Muscle of arm (tissue), 1 donor: ENCODE measurements at regions not wholly inside any gene's neighbourhood (a gene's known extent, or its start where the extent isn't known, plus 50 kb on each side); places are given as distances from the start of the nearest gene placed in this dataset.

Experiments used
- DNase-seq: peaks from one replicate; pipeline ENCODE4 v3.0.0-alpha.2; 2013

DNA sequence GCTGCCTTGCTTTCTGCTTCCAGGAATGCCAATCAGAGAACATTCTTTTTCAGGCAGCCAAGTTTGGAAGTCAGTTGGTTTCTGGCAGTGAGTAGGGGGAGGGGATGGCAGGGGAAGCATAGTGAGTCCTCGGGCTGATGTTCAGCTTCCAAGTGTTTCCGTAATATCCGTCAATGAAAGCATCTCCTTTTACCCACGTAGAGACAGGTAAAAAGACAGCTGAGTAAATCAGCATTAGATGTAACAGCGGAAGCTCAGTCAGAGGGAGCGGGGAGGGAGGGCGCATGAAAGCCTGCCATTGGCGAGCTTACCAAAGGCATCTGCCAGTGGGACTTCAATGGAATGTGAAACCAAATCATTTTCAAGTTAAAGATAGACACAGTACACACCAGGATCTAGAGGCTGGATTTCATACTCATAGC, 117.1 kb upstream of the DTNA start:
- DNase-seq: peak; percentile 55

GRCh38 chr18:34594266-34594665, 115.8 kb upstream of the DTNA start:
- DNase-seq: no peak

DNA sequence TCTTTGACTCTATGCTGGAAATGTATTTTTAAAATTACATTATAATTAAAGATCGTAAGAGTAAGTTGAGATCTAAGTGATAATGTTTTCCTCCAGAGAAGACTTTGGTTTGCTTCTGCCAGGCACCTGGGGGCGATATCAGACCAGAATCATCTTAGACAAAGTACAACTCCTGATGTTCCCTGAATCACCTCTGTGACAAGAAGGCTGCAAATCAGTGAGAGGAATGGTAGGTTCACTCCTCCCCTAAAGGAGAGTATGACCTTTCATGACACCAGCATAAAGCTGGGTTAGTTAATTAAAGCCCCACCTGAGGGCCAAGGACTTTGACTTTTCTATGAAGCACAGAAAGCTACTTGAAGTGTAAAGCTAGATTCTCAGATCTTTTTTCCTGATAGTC, 114.4 kb upstream of the DTNA start:
- DNase-seq: no peak

GRCh38 chr18:34598120-34598635, 111.9 kb upstream of the DTNA start:
- no peak for DNase-seq

GRCh38 chr18:34600158-34600557, 109.9 kb upstream of the DTNA start:
- DNase-seq: no peak

DNA sequence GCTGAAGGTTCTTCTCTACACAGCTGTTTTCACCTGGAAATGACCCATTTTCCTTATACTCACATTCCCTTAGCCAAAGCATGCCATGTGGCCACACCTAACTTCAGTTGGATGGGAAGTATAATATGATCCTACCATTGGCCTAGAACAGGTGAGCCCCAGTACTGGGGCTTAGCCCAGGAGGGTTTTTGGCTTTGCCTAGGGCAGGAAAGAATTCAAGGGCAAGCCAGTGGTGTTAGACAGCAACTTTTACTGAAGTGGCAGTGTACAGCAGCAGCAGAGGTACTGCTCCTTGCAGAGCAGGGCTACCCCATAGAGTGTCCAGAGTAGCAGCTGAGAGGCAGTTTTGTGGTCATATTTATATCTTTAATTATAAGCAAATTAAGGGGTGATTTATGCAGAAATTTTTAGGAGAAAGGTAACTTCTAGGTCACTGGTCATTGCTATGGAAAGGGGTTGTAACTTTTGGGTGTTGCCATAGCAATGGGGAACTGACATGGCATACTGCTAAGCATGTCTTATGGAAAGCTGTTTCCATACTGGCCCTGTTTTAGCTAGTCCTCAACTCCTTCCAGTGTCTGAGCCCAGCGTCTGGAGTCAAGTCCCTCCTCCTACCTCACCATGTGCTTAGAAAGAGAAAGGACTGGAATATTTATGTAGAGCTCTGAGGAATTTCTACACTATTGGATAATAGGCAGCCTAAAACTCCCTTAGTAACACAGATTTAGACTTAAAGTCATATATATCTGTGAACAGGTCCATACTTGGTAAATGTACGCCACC, 109.0 kb upstream of the DTNA start:
- no peak for DNase-seq

- no peak for DNase-seq
These were observed 105.5 kb upstream of the DTNA start for GRCh38 chr18:34604591-34604990.

DNA sequence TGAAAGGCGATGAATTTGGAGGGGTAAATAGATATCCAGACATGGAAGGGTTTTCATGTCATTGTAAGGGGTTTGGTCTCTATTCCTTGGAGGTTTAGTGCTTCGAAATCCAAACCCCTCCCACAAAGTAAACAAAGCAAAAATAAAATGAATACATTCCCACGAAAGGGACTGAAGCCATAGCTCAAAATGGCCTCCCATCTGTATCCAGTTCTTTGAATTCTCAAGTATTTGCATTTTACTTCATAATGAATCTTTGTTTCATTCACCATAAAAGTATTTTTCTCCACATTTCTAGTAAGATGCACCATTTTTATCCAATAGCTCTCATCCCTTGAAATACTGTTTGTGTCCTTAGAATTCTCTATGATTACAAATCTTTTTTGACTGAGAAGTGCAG, 103.2 kb upstream of the DTNA start:
- DNase-seq: no peak

DNA sequence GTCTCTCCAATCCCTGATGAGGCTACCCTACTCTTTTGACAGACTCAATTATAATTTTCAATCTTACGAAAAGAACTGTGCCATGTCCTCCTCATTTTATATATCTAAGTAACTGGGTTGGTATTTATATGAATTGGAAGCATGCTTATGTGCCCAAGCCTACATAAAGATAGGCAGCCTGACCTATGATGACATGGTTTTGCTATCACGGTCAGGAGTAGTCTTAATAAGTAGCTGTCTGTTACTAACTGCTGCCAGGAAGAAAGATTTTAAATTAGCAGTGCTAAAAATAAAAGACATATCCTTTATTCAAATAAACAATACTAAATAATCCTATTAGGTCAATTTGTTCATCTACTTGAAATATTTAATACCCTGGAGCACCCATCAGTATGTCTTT, 102.0 kb upstream of the DTNA start:
- no peak for DNase-seq

GRCh38 chr18:34609986-34610648, 100.0 kb upstream of the DTNA start:
- no peak for DNase-seq

GRCh38 chr18:34611904-34612303, 98.2 kb upstream of the DTNA start:
- DNase-seq: no peak

- DNase-seq: no peak
These were observed 89.7 kb upstream of the DTNA start for GRCh38 chr18:34620258-34620861.

DNA sequence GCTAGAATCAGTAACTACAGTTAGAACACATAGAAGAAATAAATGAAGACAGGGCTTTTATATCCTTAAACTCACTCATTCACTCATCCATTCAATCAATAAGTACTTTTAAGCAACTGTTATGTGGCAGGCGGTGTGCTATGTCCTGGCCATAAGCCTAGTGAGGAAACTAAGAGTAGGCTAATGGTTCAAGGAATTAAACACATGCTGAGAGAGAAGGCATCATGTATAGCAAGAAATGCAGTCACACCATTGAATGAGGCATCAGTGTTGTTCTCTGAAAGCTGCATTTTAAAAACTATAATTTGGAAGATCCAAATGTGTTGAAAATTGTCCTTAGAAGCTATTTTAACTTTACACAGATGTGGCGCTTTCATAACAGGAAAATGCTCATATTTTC, 86.5 kb upstream of the DTNA start:
- DNase-seq: no peak

- no peak for DNase-seq
These were observed 85.5 kb upstream of the DTNA start for GRCh38 chr18:34624551-34624950.

DNA sequence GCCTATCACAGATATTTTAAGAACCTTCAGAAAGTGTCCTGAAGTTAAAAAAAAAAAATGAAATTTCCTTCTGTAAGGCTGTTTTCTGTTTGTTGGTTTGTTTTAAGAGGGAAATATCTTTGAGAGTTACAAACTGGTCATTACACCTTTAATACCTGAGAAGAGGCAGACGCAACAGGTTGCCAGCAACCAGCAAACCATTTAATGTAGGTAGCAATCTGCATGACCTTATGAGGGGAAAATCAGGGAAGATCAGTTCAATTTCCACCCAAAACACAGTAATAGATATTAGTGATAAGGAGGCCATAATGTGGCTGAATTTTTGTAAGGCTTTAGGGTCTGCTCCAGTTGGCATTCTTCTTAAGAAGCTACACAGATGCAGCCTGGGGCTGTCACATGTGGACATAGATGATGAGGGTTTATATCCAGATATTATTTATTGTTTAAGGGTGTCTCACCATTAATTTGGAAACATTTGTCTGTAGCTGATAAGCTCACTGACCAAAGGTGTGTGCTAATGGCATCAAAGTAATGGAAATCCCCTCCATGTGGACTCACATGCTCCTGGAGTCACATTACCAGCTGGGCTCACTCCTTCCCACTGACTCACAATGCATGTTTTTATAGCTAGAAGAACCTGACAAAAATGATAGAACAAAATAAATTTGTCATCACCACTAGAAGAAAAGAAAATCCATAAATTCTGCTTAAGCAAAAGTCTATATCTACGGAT, 83.5 kb upstream of the DTNA start:
- DNase-seq: no peak

DNA sequence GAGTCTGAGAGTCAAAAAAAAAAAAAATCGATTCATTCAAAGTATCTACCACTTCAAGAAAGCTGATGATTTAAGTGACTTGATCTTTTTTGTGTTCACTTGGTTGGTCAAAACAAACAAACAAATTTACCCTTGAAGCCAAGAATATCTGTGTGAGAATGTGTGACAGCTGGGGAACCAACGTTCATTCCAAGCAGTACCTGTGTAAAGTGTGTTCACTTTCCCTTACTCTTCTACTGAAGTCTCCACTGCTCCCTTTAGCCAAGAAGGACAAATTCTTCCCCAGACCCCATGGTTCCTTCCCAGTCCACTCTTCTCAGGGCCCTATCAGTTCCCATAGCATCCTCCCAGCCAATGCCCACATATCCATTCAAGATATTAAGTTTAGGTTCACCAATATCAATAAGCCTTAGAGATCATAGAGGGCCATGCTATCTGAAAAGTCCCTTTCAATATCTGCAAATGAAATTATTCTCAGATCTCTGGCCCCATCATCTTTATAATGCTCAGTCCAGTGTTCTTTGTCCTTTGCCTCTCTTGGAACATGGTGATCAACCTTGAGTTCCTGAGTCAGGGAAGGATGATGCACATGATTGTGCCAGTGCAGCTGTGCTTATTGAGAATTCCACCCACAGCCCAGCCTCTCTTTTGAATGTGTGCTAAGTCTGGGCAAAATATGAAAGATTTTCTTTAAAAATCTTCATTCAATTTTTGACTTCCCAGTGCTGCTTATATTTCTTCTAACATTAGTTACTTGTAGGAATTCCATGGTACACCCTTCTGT, 82.8 kb upstream of the DTNA start:
- DNase-seq: no peak

DNA sequence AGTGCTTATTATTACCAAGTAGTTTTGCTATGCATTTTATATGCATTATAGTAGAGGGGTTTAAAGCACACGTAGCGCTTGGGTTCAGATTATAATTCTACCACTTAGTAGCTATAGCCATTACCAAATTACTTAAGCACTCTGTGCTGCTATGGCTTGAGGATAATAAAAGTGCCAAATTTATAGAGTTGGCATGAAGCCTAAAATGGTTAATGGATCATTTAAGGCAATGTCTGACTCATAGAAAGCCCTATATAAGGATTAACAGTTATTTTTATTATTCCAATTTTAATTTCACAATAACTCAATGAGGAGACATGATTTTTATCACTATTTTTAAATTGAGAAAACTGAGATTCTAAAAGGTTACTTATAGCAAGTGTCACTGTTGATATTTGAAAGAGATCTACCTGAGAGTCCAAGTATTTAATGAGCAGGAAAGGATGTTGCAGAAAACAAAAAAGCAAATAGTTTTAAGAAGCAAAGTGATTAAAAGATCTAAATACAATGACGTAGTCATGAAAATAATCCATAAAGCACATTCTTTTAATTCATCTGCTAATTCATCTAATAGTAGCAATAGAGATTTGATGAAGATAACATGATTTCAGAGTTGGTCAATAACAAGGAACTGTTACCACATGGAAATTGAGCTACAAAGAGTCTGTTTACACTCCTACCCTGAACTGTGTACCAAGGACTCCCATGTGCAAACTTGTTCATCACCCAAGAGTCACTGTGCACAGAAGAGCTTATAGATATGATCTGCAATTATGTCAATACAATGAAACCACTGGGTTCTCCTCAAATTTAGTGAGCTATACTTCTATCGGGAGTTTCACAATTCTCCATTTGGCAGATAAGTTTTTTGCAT, 78.8 kb upstream of the DTNA start:
- no peak for DNase-seq

DNA sequence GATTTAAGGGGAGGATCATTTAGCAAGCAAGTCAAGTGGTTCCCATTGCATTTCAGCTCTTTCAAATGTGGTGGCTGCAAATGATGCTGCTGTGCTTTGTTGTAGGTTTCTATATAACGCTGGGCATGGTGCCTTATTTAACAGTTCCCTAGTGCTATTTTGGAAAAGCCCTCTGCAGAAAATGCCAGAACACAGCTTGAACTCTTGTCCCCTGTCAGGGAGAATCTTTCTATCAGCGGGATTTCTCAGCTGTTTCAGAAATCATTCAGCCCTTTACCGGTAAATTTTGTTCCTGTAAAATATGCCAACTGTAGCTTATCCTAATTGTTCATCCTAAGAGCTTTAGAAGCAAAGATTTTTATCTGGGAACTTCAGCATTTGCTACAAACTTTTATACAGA, 77.8 kb upstream of the DTNA start:
- no peak for DNase-seq

- DNase-seq: no peak
These were observed 76.7 kb upstream of the DTNA start for GRCh38 chr18:34633368-34633767.

DNA sequence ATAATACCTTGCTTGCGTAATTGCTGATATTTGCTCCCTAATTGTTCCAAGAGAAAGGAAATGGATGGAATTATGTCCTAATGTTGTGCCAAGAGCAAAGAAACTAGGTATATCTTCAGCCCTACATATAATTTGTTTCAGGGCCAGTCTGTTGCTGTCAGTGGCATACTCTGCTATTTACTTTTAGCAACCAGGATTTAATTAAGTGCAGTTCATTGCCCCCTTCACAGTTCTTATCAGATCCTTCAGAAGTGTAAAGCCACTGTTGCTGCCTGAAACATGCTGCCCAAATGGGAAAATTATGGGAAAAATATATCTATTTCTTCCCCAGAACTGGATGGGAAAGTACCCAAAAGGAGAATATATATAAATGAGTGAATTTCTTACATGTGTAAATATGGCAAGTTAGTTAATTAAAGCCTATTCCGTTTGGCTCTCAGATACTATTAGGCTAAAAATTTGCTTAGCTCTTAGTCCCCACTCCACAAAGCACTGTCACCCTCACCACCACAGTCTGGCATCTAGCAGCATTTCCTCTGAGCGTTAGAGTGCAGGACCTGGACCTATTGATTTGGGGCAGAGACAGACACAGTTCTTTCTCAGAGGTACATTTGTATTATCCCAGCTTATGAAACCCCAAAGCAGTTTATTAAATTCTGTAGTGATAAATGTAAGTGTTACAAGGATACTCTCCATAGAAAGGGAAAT, 72.8 kb upstream of the DTNA start:
- DNase-seq: no peak
